Neural progenitor cell (in vitro differentiated cells): ENCODE measurements at regions not wholly inside any gene's neighbourhood (a gene's known extent, or its start where the extent isn't known, plus 50 kb on each side); places are given as distances from the start of the nearest gene placed in this dataset.
"Not testable (repeated sequence)": the region's sequence is repeated elsewhere in the genome, so short reads cannot be mapped to it uniquely, and the experiment has no call there.

ENCODE experiments used
- CTCF ChIP-seq: fragments of 200-600 bp; sonication (generic); IDR thresholded peaks from 2 replicates; pipeline ENCODE4 v1.5.1; 2017; ENCODE audit warnings: antibody characterized with exemption, mild to moderate bottlenecking
- EZH2 ChIP-seq: fragments of 200-600 bp; sonication (generic); IDR thresholded peaks from 2 replicates; pipeline ENCODE4 v1.6.1; 2017; ENCODE audit warnings: antibody characterized with exemption, mild to moderate bottlenecking, moderate library complexity
- EZH2phosphoT487 ChIP-seq: fragments of 200-600 bp; sonication (generic); IDR thresholded peaks from 2 replicates; pipeline ENCODE4 v1.6.1; 2017; ENCODE audit warnings: antibody characterized with exemption

- not testable (repeated sequence) for TF ChIP-seq CTCF, EZH2, EZH2phosphoT487
Observed at GRCh38 chr5:34124280-34124679, 81.3 kb upstream of the C1QTNF3 start.
